ENCODE measurements at regions not wholly inside any gene's neighbourhood (a gene's known extent, or its start where the extent isn't known, plus 50 kb on each side); places are given as distances from the start of the nearest gene placed in this dataset.

- intact Hi-C loops (cut with micrococcal nuclease) (no loop called here), dilution Hi-C loops (cut with MboI; ENCODE audit: extremely low pct_ligation_motif_present, low sequenced_read_pairs) (no loop called here)
- Histone ChIP-seq H3K4me2 (ENCODE audit: insufficient read depth, low read length) (no peak overlapping the region), H3K9ac (replicated peaks; ENCODE audit: extremely low read depth, insufficient read depth, low read length) (no peak overlapping the region), H3K4me1 (ENCODE audit: control insufficient read depth, extremely low read depth, insufficient read depth, low read length) (peaks cover 30% of the 10 kb centered on the region), H2AFZ (ENCODE audit: low read depth, low read length) (no peak overlapping the region), H4K20me1 (replicated peaks; ENCODE audit: control insufficient read depth, extremely low read depth, insufficient read depth, low read length) (no peaks in the 10 kb centered on the region), H3K27ac (ENCODE audit: insufficient read depth, low read depth, low read length) (no peak overlapping the region), H3K9me1 (replicated peaks; ENCODE audit: control insufficient read depth, extremely low read depth, insufficient read depth, low read length) (no peaks in the 10 kb centered on the region), H3K9me3 (replicated peaks; ENCODE audit: control insufficient read depth, insufficient read depth, low read length) (no peaks in the 10 kb centered on the region), H3K4me3 (replicated peaks in 1 of 3; ENCODE audit: insufficient read depth in 1 of 3, low read depth in 1 of 3, low read length in 3 of 3) (no peak overlapping the region), H3K36me3 (ENCODE audit: control insufficient read depth in 2 of 2, extremely low read depth in 1 of 2, insufficient read depth in 2 of 2, low read length in 2 of 2) (no peaks in the 10 kb centered on the region), H3K79me2 (ENCODE audit: control insufficient read depth, insufficient read depth, low read length) (no peaks in the 10 kb centered on the region), H3K27me3 (ENCODE audit: control insufficient read depth in 2 of 2, insufficient read depth in 2 of 2, low read length in 2 of 2) (no peaks in the 10 kb centered on the region)
- no peak for FAIRE-seq
- TF ChIP-seq POLR2AphosphoS5 (IDR thresholded peaks at IDR 0.05; ENCODE audit: insufficient read depth, low read depth, low read length) (no peak), GATA2 (IDR thresholded peaks at IDR 0.05; ENCODE audit: insufficient read depth, insufficient read length, low read depth, low read length) (no peak), JUN (IDR thresholded peaks at IDR 0.05; ENCODE audit: borderline replicate concordance, insufficient read depth, insufficient read length, low read depth) (no peak), FOS (IDR thresholded peaks at IDR 0.05; ENCODE audit: borderline replicate concordance, insufficient read depth, low read length) (no peak), MAX (IDR thresholded peaks at IDR 0.05; ENCODE audit: insufficient read depth, insufficient read length) (no peak), CTCF (IDR thresholded peaks at IDR 0.05; ENCODE audit: extremely low read depth in 1 of 2, insufficient read depth in 1 of 2, low read depth in 1 of 2, low read length in 2 of 2) (no peak), POLR2A (IDR thresholded peaks at IDR 0.05; ENCODE audit: low read depth, low read length) (no peak), EZH2 (IDR thresholded peaks at IDR 0.05; ENCODE audit: borderline replicate concordance, low read depth, low read length, severe bottlenecking) (no peak), MYC (IDR thresholded peaks at IDR 0.05; ENCODE audit: low read depth, low read length) (no peak)
- BruUV-seq (replicated peaks), result no TSS peak
- DNase-seq (ENCODE audit: low read depth, low spot score), result no peak
- ChIA-PET CTCF (interaction anchor here (1.2 kb wide), 1 partner anchor 611 kb away, joined by 3 read pairs; no protein-coding TSS in a partner anchor), POLR2A (no interaction called here)
Observed at GRCh38 chr10:36168777-36169176, 526.7 kb upstream of the FZD8 start.

Data from endothelial cell of umbilical vein (primary cell).